ENCODE measurements at regions not wholly inside any gene's neighbourhood (a gene's known extent, or its start where the extent isn't known, plus 50 kb on each side); places are given as distances from the start of the nearest gene placed in this dataset.

DNA sequence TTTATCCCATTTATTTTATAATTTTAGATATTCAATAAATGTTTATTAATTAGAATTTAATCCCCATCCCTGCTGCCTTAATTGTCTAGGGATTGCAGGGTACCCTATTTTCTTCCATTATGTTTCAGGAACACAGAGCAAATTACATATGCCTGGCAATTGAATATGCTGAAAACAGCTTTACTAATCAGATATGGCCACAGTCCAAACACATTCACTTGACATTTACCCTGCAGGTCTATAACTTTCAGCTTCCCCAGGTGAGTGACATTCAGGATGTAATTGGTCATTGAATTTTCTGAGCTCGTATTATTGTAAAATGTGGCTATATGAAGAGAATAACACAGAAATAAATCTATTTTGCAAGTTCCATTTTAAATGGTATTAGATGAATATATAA, 218.7 kb upstream of the NDST4 start:
- Histone ChIP-seq H3K4me3 (no peak overlapping the region), H3K9me3 (no peaks in the 10 kb centered on the region), H3K27ac (no peak overlapping the region), H3K36me3 (ENCODE audit: low read depth, missing control alignments) (no peaks in the 10 kb centered on the region), H3K4me1 (no peaks in the 10 kb centered on the region), H3K27me3 (no peaks in the 10 kb centered on the region)
- 60 to 89% methylated on average over 1 of the region's 1 CpG for WGBS, 2 donors
- DNase-seq: no peak
- TF ChIP-seq, protein P1, sequence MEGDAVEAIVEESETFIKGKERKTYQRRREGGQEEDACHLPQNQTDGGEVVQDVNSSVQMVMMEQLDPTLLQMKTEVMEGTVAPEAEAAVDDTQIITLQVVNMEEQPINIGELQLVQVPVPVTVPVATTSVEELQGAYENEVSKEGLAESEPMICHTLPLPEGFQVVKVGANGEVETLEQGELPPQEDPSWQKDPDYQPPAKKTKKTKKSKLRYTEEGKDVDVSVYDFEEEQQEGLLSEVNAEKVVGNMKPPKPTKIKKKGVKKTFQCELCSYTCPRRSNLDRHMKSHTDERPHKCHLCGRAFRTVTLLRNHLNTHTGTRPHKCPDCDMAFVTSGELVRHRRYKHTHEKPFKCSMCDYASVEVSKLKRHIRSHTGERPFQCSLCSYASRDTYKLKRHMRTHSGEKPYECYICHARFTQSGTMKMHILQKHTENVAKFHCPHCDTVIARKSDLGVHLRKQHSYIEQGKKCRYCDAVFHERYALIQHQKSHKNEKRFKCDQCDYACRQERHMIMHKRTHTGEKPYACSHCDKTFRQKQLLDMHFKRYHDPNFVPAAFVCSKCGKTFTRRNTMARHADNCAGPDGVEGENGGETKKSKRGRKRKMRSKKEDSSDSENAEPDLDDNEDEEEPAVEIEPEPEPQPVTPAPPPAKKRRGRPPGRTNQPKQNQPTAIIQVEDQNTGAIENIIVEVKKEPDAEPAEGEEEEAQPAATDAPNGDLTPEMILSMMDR (IDR thresholded peaks at IDR 0.05): no peak
- TF ChIP-seq POLR2A (IDR thresholded peaks at IDR 0.05): no peak
- intact Hi-C loops (cut with DNase I; ENCODE audit: low total_unique reads): no loop called here

DNA sequence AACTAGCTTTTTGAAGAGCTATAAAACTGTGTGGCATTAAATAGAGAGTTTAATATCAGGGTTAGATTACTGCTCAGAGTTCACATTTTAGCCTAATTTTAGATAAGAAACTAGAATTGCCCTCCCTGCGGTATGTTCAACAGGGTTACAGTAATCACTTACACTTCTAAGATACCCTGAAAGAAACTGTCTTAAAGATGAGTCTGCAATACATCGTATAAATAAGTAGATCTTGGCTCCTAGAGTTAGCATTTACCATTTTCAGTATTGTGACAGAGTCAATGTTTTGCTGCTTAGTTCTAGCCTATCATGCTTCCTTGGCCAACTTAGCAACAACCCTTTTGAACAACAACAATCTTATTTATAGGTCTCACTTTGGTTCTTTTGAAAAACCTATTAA, 217.8 kb upstream of the NDST4 start:
- Histone ChIP-seq H3K27me3 (no peaks in the 10 kb centered on the region), H3K9me3 (no peaks in the 10 kb centered on the region), H3K4me1 (no peaks in the 10 kb centered on the region), H3K4me3 (no peak overlapping the region), H3K27ac (no peak overlapping the region), H3K36me3 (ENCODE audit: low read depth, missing control alignments) (no peaks in the 10 kb centered on the region)
- no peak for TF ChIP-seq POLR2A (IDR thresholded peaks at IDR 0.05)
- TF ChIP-seq, protein P1 (IDR thresholded peaks at IDR 0.05): no peak
- no peak for DNase-seq
- WGBS, 2 donors: 91 to 93% methylated on average over 2 of the region's 2 CpGs
- intact Hi-C loops (cut with DNase I; ENCODE audit: low total_unique reads): no loop called here

- intact Hi-C loops (cut with DNase I; ENCODE audit: low total_unique reads): no loop called here
- no peak for TF ChIP-seq POLR2A (IDR thresholded peaks at IDR 0.05)
- TF ChIP-seq, protein P1 (IDR thresholded peaks at IDR 0.05): no peak
- 60 to 65% methylated on average over 2 of the region's 2 CpGs for WGBS, 2 donors
Measured at GRCh38 chr4:115325836-115326235, 212.4 kb upstream of the NDST4 start.

DNA sequence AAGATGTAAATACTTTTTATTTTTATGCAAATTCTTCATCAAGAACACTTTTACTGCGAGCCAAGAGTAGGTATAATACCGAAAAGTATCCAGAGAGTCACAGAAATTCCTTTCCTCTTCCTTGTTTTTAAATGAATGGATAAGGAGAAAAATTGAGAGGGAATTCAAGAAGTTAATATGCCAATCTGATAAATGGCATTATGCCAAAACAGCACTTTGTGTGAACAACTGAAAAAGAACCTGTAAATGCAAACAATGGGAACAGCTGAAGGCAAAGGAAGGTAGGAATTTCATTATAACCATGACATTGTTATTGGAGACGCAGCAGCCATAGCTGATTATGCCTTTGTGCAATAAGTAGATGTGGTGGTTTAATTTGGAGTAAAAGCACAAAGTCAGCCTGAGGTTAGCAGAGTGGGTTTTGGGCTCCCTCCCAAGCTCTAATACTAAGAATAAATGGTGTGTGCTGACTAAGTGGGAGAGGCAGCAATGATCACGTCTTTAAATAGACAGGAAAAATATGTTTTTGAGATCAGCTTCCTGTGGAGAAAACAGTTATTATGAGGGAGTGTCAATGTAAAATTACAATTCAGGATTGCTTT, 209.8 kb upstream of the NDST4 start:
- Histone ChIP-seq H3K27ac (no peak overlapping the region), H3K9me3 (no peaks in the 10 kb centered on the region), H3K36me3 (ENCODE audit: low read depth, missing control alignments) (no peaks in the 10 kb centered on the region), H3K27me3 (no peaks in the 10 kb centered on the region), H3K4me1 (no peaks in the 10 kb centered on the region), H3K4me3 (no peak overlapping the region)
- 67 to 68% methylated on average over 4 of the region's 4 CpGs for WGBS, 2 donors
- DNase-seq: no peak
- intact Hi-C loops (cut with DNase I; ENCODE audit: low total_unique reads): no loop called here
- no peak for TF ChIP-seq POLR2A (IDR thresholded peaks at IDR 0.05)
- TF ChIP-seq, protein P1 (IDR thresholded peaks at IDR 0.05): no peak

More at GRCh38 chr4:115325836-115326235, 212.4 kb upstream of the NDST4 start:
- Histone ChIP-seq H3K27me3 (no peaks in the 10 kb centered on the region), H3K36me3 (ENCODE audit: low read depth, missing control alignments) (no peaks in the 10 kb centered on the region), H3K4me1 (no peaks in the 10 kb centered on the region), H3K27ac (no peak overlapping the region), H3K9me3 (no peaks in the 10 kb centered on the region), H3K4me3 (no peak overlapping the region)
- DNase-seq: no peak

- no peaks in the 10 kb centered on the region for H3K27me3 ChIP-seq
- 91 to 98% methylated on average over 4 of the region's 4 CpGs for WGBS, 2 donors
- intact Hi-C loops (cut with DNase I; ENCODE audit: low total_unique reads): no loop called here
- no peak overlapping the region for H3K27ac ChIP-seq
- H3K4me1 ChIP-seq: no peaks in the 10 kb centered on the region
- H3K9me3 ChIP-seq: no peaks in the 10 kb centered on the region
- no peaks in the 10 kb centered on the region for H3K36me3 ChIP-seq (ENCODE audit: low read depth, missing control alignments)
- DNase-seq: no peak
- no peak overlapping the region for H3K4me3 ChIP-seq
- TF ChIP-seq, protein P1 (IDR thresholded peaks at IDR 0.05): no peak
- TF ChIP-seq POLR2A (IDR thresholded peaks at IDR 0.05): no peak
Measured at GRCh38 chr4:115315182-115315581, 201.8 kb upstream of the NDST4 start.
